Endothelial cell (in vitro differentiated cells): ENCODE measurements at regions not wholly inside any gene's neighbourhood (a gene's known extent, or its start where the extent isn't known, plus 50 kb on each side); places are given as distances from the start of the nearest gene placed in this dataset.

Experiments used
- DNase-seq: peaks from one replicate; pipeline ENCODE4 v3.0.0; 2021; ENCODE audit warnings: low spot score
- H3K27ac Mint-ChIP-seq: one replicate; pipeline ENCODE4 v1.8.0; 2021; ENCODE audit warnings: mixed read lengths, inconsistent platforms; ENCODE audit not compliant: unreplicated experiment
- H3K27me3 Mint-ChIP-seq: one replicate; pipeline ENCODE4 v1.8.0; 2021; ENCODE audit warnings: mild to moderate bottlenecking, moderate library complexity, mixed read lengths, inconsistent platforms; ENCODE audit not compliant: unreplicated experiment
- H3K36me3 Mint-ChIP-seq: one replicate; pipeline ENCODE4 v1.8.0; 2021; ENCODE audit warnings: mild to moderate bottlenecking, low read depth, mixed read lengths, inconsistent platforms; ENCODE audit not compliant: unreplicated experiment
- H3K4me1 Mint-ChIP-seq: one replicate; pipeline ENCODE4 v1.8.0; 2021; ENCODE audit warnings: mild to moderate bottlenecking, mixed read lengths, inconsistent platforms; ENCODE audit not compliant: unreplicated experiment
- H3K4me3 Mint-ChIP-seq: one replicate; pipeline ENCODE4 v1.8.0; 2021; ENCODE audit warnings: mild to moderate bottlenecking, mixed read lengths, inconsistent platforms; ENCODE audit not compliant: unreplicated experiment
- H3K9me3 Mint-ChIP-seq: one replicate; pipeline ENCODE4 v1.8.0; 2021; ENCODE audit warnings: mixed read lengths, inconsistent platforms; ENCODE audit not compliant: unreplicated experiment
- TF ChIP-seq, protein P1 (sequence below): fragments of 200-600 bp; sonication (generic); IDR thresholded peaks from one replicate; pipeline ENCODE4 v1.5.0; 2021; ENCODE audit warnings: antibody characterized with exemption; ENCODE audit not compliant: unreplicated experiment

DNA sequence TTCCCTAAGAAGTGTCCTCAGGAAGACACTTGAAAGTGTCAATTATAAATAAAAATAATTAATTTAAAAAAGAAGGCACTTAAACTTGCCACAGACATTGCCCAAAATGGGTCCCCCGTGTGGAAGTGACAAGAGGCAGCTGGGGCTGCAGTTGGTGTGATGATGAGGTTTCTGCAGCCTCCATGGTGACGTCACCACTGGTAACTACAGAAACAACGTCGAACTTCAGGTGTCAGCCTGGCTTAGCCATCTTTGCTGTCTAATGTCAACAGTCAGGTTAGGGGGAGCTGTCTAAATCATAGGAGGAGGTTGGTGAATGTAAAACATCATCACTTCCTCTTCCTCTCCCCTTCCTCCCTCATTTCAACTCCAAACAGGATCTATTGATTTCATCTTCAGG, 328.6 kb downstream of the MN1 start:
- no peak for DNase-seq
- H3K36me3 Mint-ChIP-seq = no peaks in the 10 kb centered on the region
- no peak overlapping the region for H3K27ac Mint-ChIP-seq
- no peaks in the 10 kb centered on the region for H3K9me3 Mint-ChIP-seq
- H3K4me1 Mint-ChIP-seq = peaks cover 10% of the 10 kb centered on the region
- TF ChIP-seq, protein P1, sequence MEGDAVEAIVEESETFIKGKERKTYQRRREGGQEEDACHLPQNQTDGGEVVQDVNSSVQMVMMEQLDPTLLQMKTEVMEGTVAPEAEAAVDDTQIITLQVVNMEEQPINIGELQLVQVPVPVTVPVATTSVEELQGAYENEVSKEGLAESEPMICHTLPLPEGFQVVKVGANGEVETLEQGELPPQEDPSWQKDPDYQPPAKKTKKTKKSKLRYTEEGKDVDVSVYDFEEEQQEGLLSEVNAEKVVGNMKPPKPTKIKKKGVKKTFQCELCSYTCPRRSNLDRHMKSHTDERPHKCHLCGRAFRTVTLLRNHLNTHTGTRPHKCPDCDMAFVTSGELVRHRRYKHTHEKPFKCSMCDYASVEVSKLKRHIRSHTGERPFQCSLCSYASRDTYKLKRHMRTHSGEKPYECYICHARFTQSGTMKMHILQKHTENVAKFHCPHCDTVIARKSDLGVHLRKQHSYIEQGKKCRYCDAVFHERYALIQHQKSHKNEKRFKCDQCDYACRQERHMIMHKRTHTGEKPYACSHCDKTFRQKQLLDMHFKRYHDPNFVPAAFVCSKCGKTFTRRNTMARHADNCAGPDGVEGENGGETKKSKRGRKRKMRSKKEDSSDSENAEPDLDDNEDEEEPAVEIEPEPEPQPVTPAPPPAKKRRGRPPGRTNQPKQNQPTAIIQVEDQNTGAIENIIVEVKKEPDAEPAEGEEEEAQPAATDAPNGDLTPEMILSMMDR = no peak
- H3K27me3 Mint-ChIP-seq = peaks cover 4% of the 10 kb centered on the region
- H3K4me3 Mint-ChIP-seq = no peak overlapping the region

DNA sequence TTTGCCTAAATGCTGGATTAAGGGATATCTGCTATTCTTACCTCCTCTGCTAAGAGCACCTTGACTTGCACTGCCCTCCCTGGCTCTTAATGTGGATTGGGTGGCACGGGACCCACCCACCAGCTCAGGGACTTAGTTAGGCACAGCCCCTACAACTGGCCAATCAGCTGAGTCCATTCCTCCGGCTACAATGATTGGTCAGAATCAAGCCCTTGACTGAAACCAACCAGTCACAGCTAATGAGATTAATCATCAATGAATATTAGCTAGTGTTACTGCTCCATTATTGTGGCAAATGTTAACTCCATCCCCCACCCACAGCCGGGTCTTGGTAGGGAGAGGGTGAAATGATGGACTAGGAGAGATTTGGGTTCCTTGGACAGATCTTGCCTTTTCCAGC, 328.0 kb downstream of the MN1 start:
- Mint-ChIP-seq H3K4me1 (peaks cover 10% of the 10 kb centered on the region), H3K27me3 (peaks cover 7% of the 10 kb centered on the region), H3K27ac (no peak overlapping the region), H3K36me3 (no peaks in the 10 kb centered on the region), H3K9me3 (no peaks in the 10 kb centered on the region), H3K4me3 (no peak overlapping the region)
- TF ChIP-seq, protein P1 = no peak
- DNase-seq = no peak

DNA sequence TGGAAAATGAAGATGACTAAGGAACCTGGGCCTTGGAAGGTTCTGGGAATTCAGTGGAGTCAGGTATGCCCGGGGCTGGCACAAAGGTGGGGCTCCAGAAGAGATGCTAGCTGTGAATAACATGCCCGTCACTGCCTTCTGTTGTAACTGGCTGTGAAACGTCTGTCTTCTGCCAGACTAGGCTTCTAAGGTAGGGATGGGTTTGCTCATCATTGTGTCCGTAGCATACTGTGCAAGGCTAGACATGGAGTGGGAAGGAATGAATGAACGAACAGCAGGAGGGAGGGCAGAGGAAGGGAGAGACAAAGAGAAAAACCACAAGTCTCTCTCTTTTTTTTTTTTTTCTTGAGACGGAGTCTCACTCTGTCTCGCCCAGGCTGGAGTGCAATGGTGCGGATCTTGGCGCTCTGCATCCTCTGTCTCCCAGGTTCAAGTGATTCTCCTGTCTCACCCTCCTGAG, 327.4 kb downstream of the MN1 start:
- DNase-seq = no peak
- Mint-ChIP-seq H3K36me3 (no peaks in the 10 kb centered on the region), H3K27ac (no peak overlapping the region), H3K27me3 (peaks cover 5% of the 10 kb centered on the region), H3K9me3 (no peaks in the 10 kb centered on the region), H3K4me1 (peaks cover 10% of the 10 kb centered on the region), H3K4me3 (no peak overlapping the region)
- TF ChIP-seq, protein P1 = no peak

DNA sequence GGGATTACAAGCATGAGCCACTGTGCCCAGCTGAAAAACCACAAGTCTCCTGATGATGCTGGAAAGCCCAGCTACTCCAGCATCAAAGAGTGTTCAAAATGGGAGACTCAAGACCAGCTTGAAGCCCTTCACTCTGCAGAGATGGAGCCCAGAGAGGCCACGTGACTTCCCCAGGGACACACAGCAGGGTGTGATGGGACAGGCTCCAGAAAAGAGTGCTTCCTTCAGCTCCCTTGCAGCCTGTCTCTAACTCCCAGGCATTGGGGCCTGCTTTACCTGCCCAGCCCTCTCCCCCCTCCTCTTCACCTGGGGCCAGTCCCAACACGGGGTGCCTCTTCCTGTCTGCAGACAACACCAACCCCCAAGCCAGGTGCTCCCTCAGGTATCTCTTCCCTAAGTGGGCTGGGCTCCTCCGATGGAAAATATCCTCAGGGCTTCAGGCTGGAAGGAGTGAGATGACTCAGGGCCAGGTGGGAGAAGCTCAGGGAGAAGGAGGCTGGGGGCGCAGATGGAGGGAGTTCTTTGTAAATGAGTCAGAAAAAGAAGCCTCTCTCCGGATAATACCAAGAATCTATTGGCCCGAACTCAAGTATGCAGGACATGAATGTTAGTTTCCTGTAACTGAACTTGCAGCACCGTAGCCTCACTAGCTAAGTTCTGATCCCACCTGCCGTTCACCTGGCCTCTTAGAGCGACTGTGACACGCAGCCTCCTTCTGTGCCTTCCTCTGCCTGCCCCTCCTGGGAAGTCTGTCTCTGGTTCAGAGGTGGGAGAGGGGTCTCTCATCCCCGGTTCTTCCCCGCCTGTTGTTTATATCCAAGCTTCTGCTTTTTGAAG, 326.6 kb downstream of the MN1 start:
- TF ChIP-seq, protein P1 = no peak
- no peaks in the 10 kb centered on the region for H3K9me3 Mint-ChIP-seq
- no peak overlapping the region for H3K27ac Mint-ChIP-seq
- DNase-seq = no peak
- no peak overlapping the region for H3K4me3 Mint-ChIP-seq
- peaks cover 5% of the 10 kb centered on the region for H3K27me3 Mint-ChIP-seq
- no peaks in the 10 kb centered on the region for H3K36me3 Mint-ChIP-seq
- H3K4me1 Mint-ChIP-seq = peaks cover 10% of the 10 kb centered on the region

DNA sequence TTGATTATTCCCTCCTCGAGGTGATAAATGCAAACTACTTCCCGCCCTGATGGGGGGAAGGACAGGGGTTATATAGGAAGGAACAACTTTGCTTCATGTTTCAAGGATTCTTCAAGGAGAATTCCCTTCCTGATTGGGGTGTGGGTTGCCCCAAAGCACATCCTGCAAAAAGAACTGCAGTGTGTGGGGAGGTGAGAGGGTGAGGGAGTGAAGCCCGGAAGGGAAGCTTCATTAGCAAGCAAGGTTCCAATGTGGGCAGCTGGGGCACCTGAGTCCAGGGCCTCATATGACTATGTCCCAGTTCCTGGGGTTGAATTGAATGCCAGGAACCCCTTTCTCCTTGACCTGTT, 326.0 kb downstream of the MN1 start:
- TF ChIP-seq, protein P1 = no peak
- Mint-ChIP-seq H3K4me3 (no peak overlapping the region), H3K27ac (no peak overlapping the region), H3K27me3 (peaks cover 5% of the 10 kb centered on the region), H3K4me1 (peaks cover 10% of the 10 kb centered on the region), H3K9me3 (no peaks in the 10 kb centered on the region), H3K36me3 (no peaks in the 10 kb centered on the region)
- DNase-seq = no peak
